Breast epithelium (tissue), 4 donors: ENCODE measurements at regions not wholly inside any gene's neighbourhood (a gene's known extent, or its start where the extent isn't known, plus 50 kb on each side); places are given as distances from the start of the nearest gene placed in this dataset.

ENCODE experiments used
- DNase-seq, 2 donors: peaks; one replicate each; pipeline ENCODE4 v3.0.0-alpha.2; 2019; ENCODE audit warnings: low spot score in 2 of 2
- H3K27ac ChIP-seq, 2 donors: fragments of 200-600 bp; sonication (generic) in 1 of 2; one replicate each; pipeline ENCODE4 v1.5.1; 2016 to 2019; ENCODE audit warnings: mild to moderate bottlenecking in 1 of 2
- H3K27me3 ChIP-seq, 2 donors: fragments of 200-600 bp; sonication (generic) in 1 of 2; one replicate each; pipeline versions ENCODE4 v1.5.1 to v1.6.0; 2017 to 2019; ENCODE audit warnings: control low read depth in 1 of 2, mild to moderate bottlenecking in 1 of 2
- H3K36me3 ChIP-seq: fragments of 200-600 bp; one replicate; pipeline ENCODE4 v1.5.1; 2019
- H3K4me1 ChIP-seq, 2 donors: fragments of 200-600 bp; sonication (generic); one replicate each; pipeline ENCODE4 v1.5.1; 2016 to 2019; ENCODE audit warnings: control low read depth in 1 of 2
- H3K4me3 ChIP-seq, 3 donors: fragments of 200-600 bp; sonication (generic); 1 replicate in 2 of 3; 2 replicates in 1 of 3; pipeline ENCODE4 v1.5.1; 2016 to 2019; ENCODE audit warnings: mild to moderate bottlenecking in 3 of 3, moderate library complexity in 2 of 3
- H3K9me3 ChIP-seq, 2 donors: fragments of 200-600 bp; sonication (generic) in 1 of 2; one replicate each; pipeline ENCODE4 v1.5.1; 2016 to 2019; ENCODE audit warnings: control low read depth in 1 of 2
- POLR2A ChIP-seq: fragments of 450-650 bp; IDR thresholded peaks from one replicate; pipeline ENCODE4 v1.6.1; 2016; ENCODE audit warnings: antibody characterized with exemption, mild to moderate bottlenecking, moderate library complexity
- POLR2AphosphoS5 ChIP-seq, 3 donors: sonication (generic); formaldehyde crosslinking; IDR thresholded peaks; one replicate each; pipeline ENCODE4 v1.6.1; 2017; ENCODE audit warnings: antibody characterized with exemption in 3 of 3
- intact Hi-C: fragments of 100-400 bp; cut with DNase I; formaldehyde crosslinking; loops from one replicate; pipeline ENCODE4 v1.15.1; 2023; ENCODE audit warnings: low total_unique reads
- TF ChIP-seq, protein P1 (sequence below), 3 donors: fragments of 450-650 bp; IDR thresholded peaks; one replicate each; pipeline ENCODE4 v1.5.1; 2016 to 2017; ENCODE audit warnings: antibody characterized with exemption in 3 of 3, mild to moderate bottlenecking in 3 of 3, moderate library complexity in 3 of 3

DNA sequence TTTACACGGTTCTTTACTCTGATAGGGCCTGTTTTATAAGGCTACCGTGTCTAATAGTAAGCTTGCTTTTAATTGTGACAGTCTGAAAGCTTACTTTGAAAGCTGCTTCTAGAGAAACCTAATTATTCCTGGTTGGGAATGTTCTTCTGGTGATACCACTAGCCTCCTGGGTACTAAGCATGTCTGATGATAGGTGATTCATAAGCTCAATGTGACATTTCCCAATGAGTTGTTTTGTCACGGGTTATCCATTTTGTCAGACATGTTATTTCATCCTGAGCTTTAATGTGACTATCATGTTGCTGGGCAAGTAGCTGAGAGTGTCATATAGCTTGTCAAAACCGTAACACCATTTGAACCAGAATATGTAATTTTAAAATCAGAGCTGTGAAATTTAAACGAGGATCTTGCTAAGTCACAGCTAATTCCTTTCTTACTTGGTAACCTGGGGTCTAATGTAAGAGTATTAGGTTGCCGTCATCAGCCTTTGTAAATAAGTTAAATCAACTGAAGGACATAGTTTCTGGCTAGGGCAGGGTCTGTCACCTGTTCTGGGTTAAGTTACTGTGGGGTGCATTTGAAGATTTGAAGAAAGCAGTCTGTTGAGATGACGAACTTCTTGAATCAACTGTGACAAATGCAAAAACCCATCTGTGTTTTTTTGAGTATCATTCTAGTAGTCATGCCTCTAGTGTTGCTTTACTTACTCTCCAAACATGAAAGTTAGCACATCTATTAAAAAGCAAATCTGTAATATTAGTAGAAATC is 529.2 kb downstream of the USP25 start:
- TF ChIP-seq, protein P1, sequence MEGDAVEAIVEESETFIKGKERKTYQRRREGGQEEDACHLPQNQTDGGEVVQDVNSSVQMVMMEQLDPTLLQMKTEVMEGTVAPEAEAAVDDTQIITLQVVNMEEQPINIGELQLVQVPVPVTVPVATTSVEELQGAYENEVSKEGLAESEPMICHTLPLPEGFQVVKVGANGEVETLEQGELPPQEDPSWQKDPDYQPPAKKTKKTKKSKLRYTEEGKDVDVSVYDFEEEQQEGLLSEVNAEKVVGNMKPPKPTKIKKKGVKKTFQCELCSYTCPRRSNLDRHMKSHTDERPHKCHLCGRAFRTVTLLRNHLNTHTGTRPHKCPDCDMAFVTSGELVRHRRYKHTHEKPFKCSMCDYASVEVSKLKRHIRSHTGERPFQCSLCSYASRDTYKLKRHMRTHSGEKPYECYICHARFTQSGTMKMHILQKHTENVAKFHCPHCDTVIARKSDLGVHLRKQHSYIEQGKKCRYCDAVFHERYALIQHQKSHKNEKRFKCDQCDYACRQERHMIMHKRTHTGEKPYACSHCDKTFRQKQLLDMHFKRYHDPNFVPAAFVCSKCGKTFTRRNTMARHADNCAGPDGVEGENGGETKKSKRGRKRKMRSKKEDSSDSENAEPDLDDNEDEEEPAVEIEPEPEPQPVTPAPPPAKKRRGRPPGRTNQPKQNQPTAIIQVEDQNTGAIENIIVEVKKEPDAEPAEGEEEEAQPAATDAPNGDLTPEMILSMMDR (IDR thresholded peaks at IDR 0.05), result no peak
- no peak for TF ChIP-seq POLR2A
- TF ChIP-seq POLR2AphosphoS5 (IDR thresholded peaks at IDR 0.05), result no peak

DNA sequence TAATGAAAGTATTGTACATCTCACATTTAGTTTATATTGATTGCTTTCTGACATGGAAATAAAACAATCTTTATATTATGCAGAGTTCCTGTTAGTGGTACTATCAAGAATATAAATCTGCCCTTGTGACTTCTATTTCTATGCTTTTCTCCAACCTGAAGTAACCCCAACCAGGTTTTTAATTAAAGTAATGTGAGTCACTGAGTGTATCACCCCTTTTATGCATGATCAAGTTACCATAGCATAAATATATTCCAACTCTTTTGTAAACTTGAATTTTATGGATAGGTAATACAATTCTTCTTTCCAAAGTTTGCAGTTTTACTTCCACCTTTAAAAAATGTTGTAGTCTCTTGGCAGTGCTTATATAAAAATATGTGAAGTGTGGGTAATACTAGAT is 532.3 kb downstream of the USP25 start:
- no peak overlapping the region for H3K4me3 ChIP-seq
- intact Hi-C loops, result no loop called here
- no peak for DNase-seq
- H3K27ac ChIP-seq, result no peak overlapping the region
- H3K9me3 ChIP-seq, result no peaks in the 10 kb centered on the region
- no peaks in the 10 kb centered on the region for H3K36me3 ChIP-seq
- TF ChIP-seq POLR2A (no peak), POLR2AphosphoS5 (IDR thresholded peaks at IDR 0.05) (no peak)
- TF ChIP-seq, protein P1 (IDR thresholded peaks at IDR 0.05), result no peak
- H3K27me3 ChIP-seq, result no peaks in the 10 kb centered on the region
- H3K4me1 ChIP-seq, result no peaks in the 10 kb centered on the region

More for the DNA sequence above, 529.2 kb downstream of the USP25 start:
- no peak overlapping the region for H3K4me3 ChIP-seq
- H3K27ac ChIP-seq, result no peak overlapping the region
- DNase-seq, result no peak
- no peaks in the 10 kb centered on the region for H3K4me1 ChIP-seq
- intact Hi-C loops, result no loop called here
- no peaks in the 10 kb centered on the region for H3K27me3 ChIP-seq
- no peaks in the 10 kb centered on the region for H3K9me3 ChIP-seq
- H3K36me3 ChIP-seq, result no peaks in the 10 kb centered on the region

DNA sequence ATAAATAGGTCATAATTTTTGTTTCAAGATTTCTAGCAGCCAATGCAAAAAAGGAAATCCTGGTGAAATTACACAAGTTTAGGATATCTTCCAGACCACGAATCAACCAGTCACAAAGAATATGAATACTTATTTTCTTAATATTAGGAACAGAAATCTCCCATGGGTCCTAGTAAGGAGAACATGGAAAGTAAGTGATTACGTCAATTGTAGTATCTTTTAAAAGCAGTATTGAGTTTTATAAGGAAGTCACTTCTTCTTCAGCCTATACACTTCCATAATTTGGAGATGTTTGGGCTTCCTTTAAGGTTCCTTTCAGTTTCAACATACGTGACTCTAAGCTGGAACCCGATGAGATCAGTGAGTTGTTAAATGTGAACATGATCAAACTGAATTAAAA is 534.5 kb downstream of the USP25 start:
- H3K27ac ChIP-seq, result peak overlapping the region in 1 of 2 donors; percentile 49
- no peaks in the 10 kb centered on the region for H3K4me1 ChIP-seq
- TF ChIP-seq POLR2AphosphoS5 (IDR thresholded peaks at IDR 0.05) (no peak), POLR2A (no peak)
- TF ChIP-seq, protein P1 (IDR thresholded peaks at IDR 0.05), result no peak
- intact Hi-C loops, result no loop called here
- H3K27me3 ChIP-seq, result no peaks in the 10 kb centered on the region
- DNase-seq, result no peak
- no peaks in the 10 kb centered on the region for H3K9me3 ChIP-seq
- H3K36me3 ChIP-seq, result no peaks in the 10 kb centered on the region
- H3K4me3 ChIP-seq, result peak overlapping the region in 2 of 3 donors; percentile 17 to 36

DNA sequence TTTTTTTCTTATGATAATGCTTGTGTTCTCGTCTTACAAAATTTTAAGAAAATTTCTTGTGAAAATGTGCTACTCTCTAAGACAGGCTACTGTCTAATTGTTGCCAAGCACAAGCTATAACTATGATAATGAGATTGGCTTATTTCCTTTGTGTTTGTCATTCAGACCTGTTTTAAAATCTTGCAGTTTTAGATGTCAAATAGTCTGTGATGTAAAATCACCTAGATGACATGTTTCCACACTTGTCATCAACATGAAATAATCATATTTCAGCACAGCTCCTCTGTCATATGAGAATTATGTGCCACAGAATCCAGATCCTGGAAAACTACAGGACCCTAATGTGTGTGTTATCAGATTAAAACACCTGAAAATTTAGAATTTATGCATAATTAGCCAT is 539.7 kb downstream of the USP25 start:
- TF ChIP-seq, protein P1 (IDR thresholded peaks at IDR 0.05), result no peak
- TF ChIP-seq POLR2A (no peak), POLR2AphosphoS5 (IDR thresholded peaks at IDR 0.05) (no peak)
- no peaks in the 10 kb centered on the region for H3K36me3 ChIP-seq
- H3K27me3 ChIP-seq, result no peaks in the 10 kb centered on the region
- H3K4me1 ChIP-seq, result no peaks in the 10 kb centered on the region
- no peak overlapping the region for H3K4me3 ChIP-seq
- no peak overlapping the region for H3K27ac ChIP-seq
- H3K9me3 ChIP-seq, result no peaks in the 10 kb centered on the region
- intact Hi-C loops, result no loop called here
- no peak for DNase-seq

DNA sequence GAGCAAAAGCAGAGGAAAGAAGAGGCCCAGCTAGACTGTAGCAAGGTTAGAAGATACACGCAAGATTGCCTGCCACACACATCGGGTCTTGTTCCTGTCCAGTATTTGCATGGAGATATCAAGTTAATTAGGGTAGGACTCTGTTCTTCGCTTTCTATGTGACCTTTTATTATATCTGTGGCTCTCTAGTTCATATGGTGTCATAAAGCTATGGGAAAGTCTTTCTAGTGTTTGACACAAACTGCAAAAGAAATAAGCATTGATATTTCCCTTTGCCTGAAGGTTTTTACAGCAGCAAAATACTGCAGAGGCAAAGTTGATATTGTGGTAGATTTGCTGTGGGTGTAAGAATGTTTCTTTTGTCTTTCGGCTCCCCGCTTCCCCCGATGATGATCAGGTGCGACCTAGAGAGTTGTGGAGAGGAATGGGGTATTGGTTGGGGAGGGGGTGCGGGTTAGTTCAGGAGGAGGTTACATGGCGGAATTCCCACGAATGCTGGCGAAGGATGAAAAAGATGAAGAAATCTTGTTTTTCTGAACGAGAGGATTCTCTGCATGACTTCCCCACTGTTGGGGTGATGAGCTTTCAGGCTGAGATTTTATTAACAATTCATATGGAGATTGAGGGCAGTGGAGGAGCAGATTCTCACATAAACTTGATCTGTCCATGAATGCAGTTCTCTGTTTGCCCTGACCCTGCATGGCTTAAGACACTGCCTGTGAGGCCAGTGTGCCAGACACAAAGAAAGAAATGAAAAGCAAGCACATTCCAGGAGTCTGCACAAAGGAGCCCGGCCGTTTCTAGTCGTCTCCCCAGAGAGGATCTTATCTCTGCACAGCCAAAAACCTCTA is 550.2 kb downstream of the USP25 start:
- DNase-seq, result no peak
- Histone ChIP-seq H3K27ac (peak overlapping the region; percentile 72 to 86), H3K9me3 (no peaks in the 10 kb centered on the region), H3K27me3 (no peaks in the 10 kb centered on the region), H3K36me3 (no peaks in the 10 kb centered on the region), H3K4me3 (peak overlapping the region; percentile 29 to 58 (median 36)), H3K4me1 (no peaks in the 10 kb centered on the region)
- TF ChIP-seq, protein P1 (IDR thresholded peaks at IDR 0.05), result no peak
- TF ChIP-seq POLR2AphosphoS5 (IDR thresholded peaks at IDR 0.05), result peak in 1 of 3 donors; percentile 44
- no peak for TF ChIP-seq POLR2A
- intact Hi-C loops, result no loop called here
